HepG2 (cell line): ENCODE measurements at regions not wholly inside any gene's neighbourhood (a gene's known extent, or its start where the extent isn't known, plus 50 kb on each side); places are given as distances from the start of the nearest gene placed in this dataset.
A peak's percentile ranks its signal among the peaks of the same experiment; 100 is the strongest.

ENCODE experiments used
- AGO2 ChIP-seq: fragments of 200-400 bp; formaldehyde crosslinking; optimal IDR thresholded peaks from 2 replicates; pipeline ENCODE3; 2017; ENCODE audit warnings: mild to moderate bottlenecking, low read depth, low read length, moderate library complexity
- AKNA ChIP-seq: sonication (generic); formaldehyde crosslinking; IDR thresholded peaks from 2 replicates; pipeline ENCODE4 v1.4.0; 2020; ENCODE audit warnings: missing genetic modification reagents, borderline replicate concordance
- ATF5 ChIP-seq: sonication (generic); formaldehyde crosslinking; IDR thresholded peaks from 2 replicates; pipeline ENCODE4 v1.4.0; 2020; ENCODE audit warnings: mild to moderate bottlenecking, low read depth, missing genetic modification reagents
- CEBPG ChIP-seq: IDR thresholded peaks from 2 replicates; pipeline ENCODE4 v1.6.1; 2016
- DR1 ChIP-seq: sonication (generic); formaldehyde crosslinking; IDR thresholded peaks from 2 replicates; pipeline ENCODE4 v1.8.0; 2021; ENCODE audit warnings: mild to moderate bottlenecking, missing genetic modification reagents, inconsistent platforms
- FOXP1 ChIP-seq, 2 experiments: fragments of 450-650 bp in 1 of 2; IDR thresholded peaks; 2 replicates each; pipeline ENCODE4 v1.6.1; 2017 to 2018; ENCODE audit warnings: antibody characterized with exemption in 1 of 2
- GTF3A ChIP-seq: sonication (generic); formaldehyde crosslinking; conservative IDR thresholded peaks from 2 replicates; pipeline ENCODE4 v1.4.0; 2020; ENCODE audit warnings: mild to moderate bottlenecking, missing genetic modification reagents
- HOXA5 ChIP-seq: sonication (generic); formaldehyde crosslinking; IDR thresholded peaks from 2 replicates; pipeline ENCODE4 v1.4.0; 2020; ENCODE audit warnings: missing genetic modification reagents
- KAT7 ChIP-seq: IDR thresholded peaks from 2 replicates; pipeline ENCODE4 v1.6.1; 2018; ENCODE audit warnings: borderline replicate concordance, missing compliant biosample characterization
- KLF16 ChIP-seq, 2 experiments: sonication (generic) in 1 of 2; formaldehyde crosslinking in 1 of 2; IDR thresholded peaks; 2 replicates each; pipeline versions ENCODE4 v1.6.1 to v1.8.0; 2016 to 2023; ENCODE audit warnings: missing genetic modification reagents in 2 of 2, missing compliant biosample characterization in 1 of 2
- MBD4 ChIP-seq: IDR thresholded peaks from 2 replicates; pipeline ENCODE4 v1.6.1; 2012; ENCODE audit warnings: low read length, inconsistent platforms, borderline replicate concordance
- MIER2 ChIP-seq: IDR thresholded peaks from 2 replicates; pipeline ENCODE4 v1.6.1; 2016; ENCODE audit warnings: missing biosample characterization, missing genetic modification reagents
- MLLT10 ChIP-seq: sonication (generic); formaldehyde crosslinking; IDR thresholded peaks from 2 replicates; pipeline ENCODE4 v1.4.0; 2020; ENCODE audit warnings: missing genetic modification reagents
- MTA1 ChIP-seq: sonication (generic); formaldehyde crosslinking; IDR thresholded peaks from 2 replicates; pipeline ENCODE4 v1.4.0; 2020; ENCODE audit warnings: missing genetic modification reagents, mild to moderate bottlenecking, borderline replicate concordance
- MTF2 ChIP-seq: sonication (generic); formaldehyde crosslinking; IDR thresholded peaks from 2 replicates; pipeline ENCODE4 v1.5.0; 2020; ENCODE audit warnings: missing genetic modification reagents, borderline replicate concordance
- NCOA2 ChIP-seq: sonication (generic); formaldehyde crosslinking; IDR thresholded peaks from 2 replicates; pipeline ENCODE4 v1.8.0; 2022; ENCODE audit warnings: inconsistent platforms
- NR3C1 ChIP-seq: sonication (generic); formaldehyde crosslinking; IDR thresholded peaks from 2 replicates; pipeline ENCODE4 v1.4.0; 2020; ENCODE audit warnings: missing genetic modification reagents
- PBX3 ChIP-seq: sonication (generic); formaldehyde crosslinking; IDR thresholded peaks from 2 replicates; pipeline ENCODE4 v1.8.1; 2023; ENCODE audit warnings: missing genetic modification reagents, inconsistent platforms, borderline replicate concordance
- SAP130 ChIP-seq: IDR thresholded peaks from 2 replicates; pipeline ENCODE4 v1.6.1; 2016; ENCODE audit warnings: low read depth
- SIX4 ChIP-seq: sonication (generic); formaldehyde crosslinking; IDR thresholded peaks from 2 replicates; pipeline ENCODE4 v1.4.0; 2020; ENCODE audit warnings: missing genetic modification reagents
- U2AF2 ChIP-seq: fragments of 200-400 bp; formaldehyde crosslinking; IDR thresholded peaks from 2 replicates; pipeline ENCODE4 v1.6.1; 2017; ENCODE audit warnings: low read depth, mild to moderate bottlenecking, low read length
- YEATS2 ChIP-seq: sonication (generic); formaldehyde crosslinking; IDR thresholded peaks from 2 replicates; pipeline ENCODE4 v1.4.0; 2020; ENCODE audit warnings: missing genetic modification reagents, borderline replicate concordance
- ZNF160 ChIP-seq: sonication (generic); formaldehyde crosslinking; IDR thresholded peaks from 2 replicates; pipeline ENCODE4 v1.8.0; 2022; ENCODE audit warnings: mild to moderate bottlenecking, inconsistent platforms, missing genetic modification reagents
- ZNF441 ChIP-seq: sonication (generic); formaldehyde crosslinking; IDR thresholded peaks from 2 replicates; pipeline ENCODE4 v1.7.0; 2021; ENCODE audit warnings: missing genetic modification reagents, borderline replicate concordance
- ZNF547 ChIP-seq: sonication (generic); formaldehyde crosslinking; IDR thresholded peaks from 2 replicates; pipeline ENCODE4 v1.5.1; 2020; ENCODE audit warnings: mild to moderate bottlenecking, missing genetic modification reagents
- ZNF614 ChIP-seq: IDR thresholded peaks from 2 replicates; pipeline ENCODE4 v1.6.1; 2018; ENCODE audit warnings: missing biosample characterization, missing genetic modification reagents, inconsistent platforms, borderline replicate concordance

GRCh38 chr2:203650860-203651613, 55.4 kb upstream of the CD28 start (continued):
- no peak for TF ChIP-seq ZNF547 (CRISPR knock-in tag)
- no peak for TF ChIP-seq MTA1 (CRISPR knock-in tag)
- peak in 1 of 2 experiments; percentile 89; a peak in 1 of 4 replicates for TF ChIP-seq KLF16 (CRISPR knock-in tag; IDR thresholded peaks at IDR 0.05)
- no peak for TF ChIP-seq U2AF2
- TF ChIP-seq YEATS2 (CRISPR knock-in tag) = peak; percentile 65; the same call in 1 of the 2 replicates
- TF ChIP-seq HOXA5 = peak; percentile 59; the same call in 1 of the 2 replicates
- no peak for TF ChIP-seq DR1 (CRISPR knock-in tag)
- TF ChIP-seq AKNA (CRISPR knock-in tag) = no peak
- TF ChIP-seq MLLT10 (CRISPR knock-in tag) = no peak
- 0 out of 2 replicates have a peak, but pooled peaks have one; percentile 39 for TF ChIP-seq MTF2 (CRISPR knock-in tag)
- peak; percentile 81; the same call in 1 of the 2 replicates for TF ChIP-seq MIER2 (CRISPR knock-in tag)
- TF ChIP-seq NCOA2 (CRISPR knock-in tag) = peak; percentile 89
- TF ChIP-seq KAT7 = no peak
- TF ChIP-seq ZNF441 (CRISPR knock-in tag) = no peak
- peak; percentile 89 for TF ChIP-seq SAP130
- peak; percentile 57; the same call in 1 of the 2 replicates for TF ChIP-seq ZNF614
- TF ChIP-seq NR3C1 (CRISPR knock-in tag) = no peak
- TF ChIP-seq MBD4 = no peak
- TF ChIP-seq SIX4 = 0 out of 2 replicates have a peak, but pooled peaks have one; percentile 51
- no peak for TF ChIP-seq FOXP1 (IDR thresholded peaks at IDR 0.05)
- TF ChIP-seq FOXP1 (CRISPR knock-in tag; IDR thresholded peaks at IDR 0.05) = peak; percentile 63
- TF ChIP-seq GTF3A (CRISPR knock-in tag) = no peak
- TF ChIP-seq PBX3 (CRISPR knock-in tag) = no peak
- TF ChIP-seq ATF5 (CRISPR knock-in tag) = no peak
- no peak for TF ChIP-seq AGO2
- TF ChIP-seq ZNF160 (CRISPR knock-in tag) = 0 out of 2 replicates have a peak, but pooled peaks have one; percentile 7
- TF ChIP-seq CEBPG (CRISPR knock-in tag) = peak; percentile 81
